ENCODE measurements at regions not wholly inside any gene's neighbourhood (a gene's known extent, or its start where the extent isn't known, plus 50 kb on each side); places are given as distances from the start of the nearest gene placed in this dataset.
A peak's percentile ranks its signal among the peaks of the same experiment; 100 is the strongest.

- DNase-seq (ENCODE audit: low read depth): no peak
- H3K4me3 ChIP-seq (ENCODE audit: control insufficient read depth, low read depth, low read length): no peak overlapping the region
- no peak for TF ChIP-seq CTCF (conservative IDR thresholded peaks at IDR 0.05; ENCODE audit: control insufficient read depth, insufficient read depth, low read depth, low read length)
These were observed 102.4 kb downstream of the CCT6B start for GRCh38 chr17:34858591-34859565.

GRCh38 chr17:34853924-34854323 lies 107.3 kb downstream of the CCT6B start:
- no peak for TF ChIP-seq CTCF (conservative IDR thresholded peaks at IDR 0.05; ENCODE audit: control insufficient read depth, insufficient read depth, low read depth, low read length)
- no peak for DNase-seq (ENCODE audit: low read depth)
- H3K4me3 ChIP-seq (ENCODE audit: control insufficient read depth, low read depth, low read length): no peak overlapping the region

GRCh38 chr17:34852614-34853013 lies 108.6 kb downstream of the CCT6B start:
- no peak overlapping the region for H3K4me3 ChIP-seq (ENCODE audit: control insufficient read depth, low read depth, low read length)
- DNase-seq (ENCODE audit: low read depth): no peak
- no peak for TF ChIP-seq CTCF (conservative IDR thresholded peaks at IDR 0.05; ENCODE audit: control insufficient read depth, insufficient read depth, low read depth, low read length)

GRCh38 chr17:34851961-34852540 lies 109.2 kb downstream of the CCT6B start:
- TF ChIP-seq CTCF (conservative IDR thresholded peaks at IDR 0.05; ENCODE audit: control insufficient read depth, insufficient read depth, low read depth, low read length): no peak
- no peak overlapping the region for H3K4me3 ChIP-seq (ENCODE audit: control insufficient read depth, low read depth, low read length)
- DNase-seq (ENCODE audit: low read depth): no peak

GRCh38 chr17:34850964-34851363 lies 110.3 kb downstream of the CCT6B start:
- no peak for TF ChIP-seq CTCF (conservative IDR thresholded peaks at IDR 0.05; ENCODE audit: control insufficient read depth, insufficient read depth, low read depth, low read length)
- no peak for DNase-seq (ENCODE audit: low read depth)

GRCh38 chr17:34850023-34850422 lies 111.2 kb downstream of the CCT6B start:
- TF ChIP-seq CTCF (conservative IDR thresholded peaks at IDR 0.05; ENCODE audit: control insufficient read depth, insufficient read depth, low read depth, low read length): no peak
- no peak overlapping the region for H3K4me3 ChIP-seq (ENCODE audit: control insufficient read depth, low read depth, low read length)
- DNase-seq (ENCODE audit: low read depth): peak; percentile 5

More at GRCh38 chr17:34850964-34851363, 110.3 kb downstream of the CCT6B start:
- no peak overlapping the region for H3K4me3 ChIP-seq (ENCODE audit: control insufficient read depth, low read depth, low read length)

Data from fibroblast of mammary gland (primary cell).